ENCODE measurements at regions not wholly inside any gene's neighbourhood (a gene's known extent, or its start where the extent isn't known, plus 50 kb on each side); places are given as distances from the start of the nearest gene placed in this dataset.

DNA sequence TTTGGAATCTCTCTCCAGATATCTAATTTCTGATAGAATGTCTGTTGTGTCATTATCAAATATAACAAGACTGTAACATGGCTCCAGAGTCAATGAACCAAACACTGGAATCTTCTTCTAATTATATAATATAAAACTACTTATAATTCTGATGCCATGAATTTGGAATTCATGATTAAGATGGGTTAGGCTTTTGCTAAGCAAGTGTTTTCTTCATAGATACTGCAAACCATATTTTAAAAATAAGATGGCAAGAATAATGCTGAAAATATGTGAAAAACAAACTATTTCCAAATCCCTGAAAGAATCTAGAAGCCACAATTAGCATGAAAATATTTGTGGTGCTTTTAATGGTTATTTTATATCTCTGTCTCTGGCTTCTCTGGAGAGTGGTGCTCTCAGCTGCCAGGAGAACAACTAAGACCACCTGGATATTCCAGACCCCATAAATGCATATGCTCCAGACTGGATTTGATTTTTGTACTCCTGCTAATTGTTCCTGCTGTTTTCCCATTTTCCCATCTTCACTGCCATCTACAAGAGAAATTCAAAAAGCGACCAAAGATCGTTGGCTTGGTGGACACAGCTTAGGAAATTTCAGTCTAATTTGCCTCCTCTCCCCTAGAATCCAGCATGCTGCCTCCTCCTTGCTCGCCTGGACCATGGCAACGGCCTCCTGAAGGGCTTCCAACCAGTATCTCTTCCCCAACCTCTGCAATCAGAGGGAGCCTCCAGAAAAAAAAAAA lies 418.9 kb downstream of the SETD4 start:
- H4K20me1 ChIP-seq (ENCODE audit: insufficient read depth, low read length), result no peaks in the 10 kb centered on the region
- H3K9me3 ChIP-seq (replicated peaks in 1 of 2; ENCODE audit: control insufficient read depth in 1 of 2, insufficient read depth in 1 of 2, low read length in 2 of 2), result no peaks in the 10 kb centered on the region
- peaks cover 0 to 12% (median 5%) of the 10 kb centered on the region in 3 donors for H3K27me3 Mint-ChIP-seq (ENCODE audit: low read depth in 3 of 3)
- intact Hi-C loops (cut with micrococcal nuclease), result no loop called here
- TF ChIP-seq, protein P1, sequence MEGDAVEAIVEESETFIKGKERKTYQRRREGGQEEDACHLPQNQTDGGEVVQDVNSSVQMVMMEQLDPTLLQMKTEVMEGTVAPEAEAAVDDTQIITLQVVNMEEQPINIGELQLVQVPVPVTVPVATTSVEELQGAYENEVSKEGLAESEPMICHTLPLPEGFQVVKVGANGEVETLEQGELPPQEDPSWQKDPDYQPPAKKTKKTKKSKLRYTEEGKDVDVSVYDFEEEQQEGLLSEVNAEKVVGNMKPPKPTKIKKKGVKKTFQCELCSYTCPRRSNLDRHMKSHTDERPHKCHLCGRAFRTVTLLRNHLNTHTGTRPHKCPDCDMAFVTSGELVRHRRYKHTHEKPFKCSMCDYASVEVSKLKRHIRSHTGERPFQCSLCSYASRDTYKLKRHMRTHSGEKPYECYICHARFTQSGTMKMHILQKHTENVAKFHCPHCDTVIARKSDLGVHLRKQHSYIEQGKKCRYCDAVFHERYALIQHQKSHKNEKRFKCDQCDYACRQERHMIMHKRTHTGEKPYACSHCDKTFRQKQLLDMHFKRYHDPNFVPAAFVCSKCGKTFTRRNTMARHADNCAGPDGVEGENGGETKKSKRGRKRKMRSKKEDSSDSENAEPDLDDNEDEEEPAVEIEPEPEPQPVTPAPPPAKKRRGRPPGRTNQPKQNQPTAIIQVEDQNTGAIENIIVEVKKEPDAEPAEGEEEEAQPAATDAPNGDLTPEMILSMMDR (IDR thresholded peaks at IDR 0.05), result no peak
- H3K27me3 ChIP-seq (ENCODE audit: control insufficient read depth in 2 of 2, insufficient read depth in 2 of 2, low read length in 2 of 2), result peaks cover 0 to 3% of the 10 kb centered on the region in 2 donors
- H3K27ac ChIP-seq (ENCODE audit: low read depth in 1 of 2, low read length in 2 of 2), result no peak overlapping the region
- no peak overlapping the region for H3K27ac Mint-ChIP-seq
- no peaks in the 10 kb centered on the region for H3K36me3 ChIP-seq (replicated peaks in 1 of 2; ENCODE audit: control insufficient read depth in 1 of 2, insufficient read depth in 2 of 2, low read length in 2 of 2)
- H3K9ac ChIP-seq (ENCODE audit: insufficient read depth, low read length, poor library complexity, severe bottlenecking), result no peak overlapping the region
- no peak overlapping the region for H3K4me2 ChIP-seq (replicated peaks; ENCODE audit: extremely low read depth, low read length, poor library complexity, severe bottlenecking)
- H3K4me1 Mint-ChIP-seq, result peaks cover 10% of the 10 kb centered on the region
- no peaks in the 10 kb centered on the region for H3K79me2 ChIP-seq (ENCODE audit: insufficient read depth, low read length)
- H2AFZ ChIP-seq (ENCODE audit: insufficient read depth, low read depth, low read length, poor library complexity, severe bottlenecking), result no peak overlapping the region
- H3K4me3 Mint-ChIP-seq, result no peak overlapping the region
- WGBS (ENCODE audit: insufficient coverage), result 86% methylated on average over 2 of the region's 4 CpGs
- peaks cover 0 to 5% (median 1%) of the 10 kb centered on the region in 7 donors for H3K9me3 Mint-ChIP-seq
- no peak overlapping the region for H3K4me3 ChIP-seq (replicated peaks in 1 of 3; ENCODE audit: low read depth in 2 of 3, low read length in 3 of 3)
- DNase-seq, result no peak
- H3K36me3 Mint-ChIP-seq, result no peaks in the 10 kb centered on the region
- H3K4me1 ChIP-seq (ENCODE audit: control insufficient read depth in 1 of 2, insufficient read depth in 2 of 2, low read length in 2 of 2), result peaks cover 0 to 5% of the 10 kb centered on the region in 2 donors

DNA sequence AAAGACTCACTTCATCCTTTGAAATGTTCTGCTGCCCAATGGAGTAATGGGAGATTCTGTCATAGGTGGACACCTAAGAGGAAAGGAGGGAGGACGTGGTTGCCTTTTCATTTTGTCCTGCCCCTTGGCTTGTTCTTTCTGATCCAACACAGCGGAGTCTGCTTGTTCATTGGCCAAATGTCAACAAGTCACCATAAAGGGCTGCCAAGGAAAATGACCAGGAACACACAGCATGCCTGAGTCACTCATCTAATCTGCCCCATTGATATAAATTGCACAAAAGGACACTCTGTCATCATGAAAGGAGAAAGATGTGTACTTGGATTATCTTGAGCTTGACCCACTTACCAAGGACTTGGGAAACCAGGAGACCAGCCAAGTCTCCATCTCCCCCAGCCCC lies 422.9 kb downstream of the SETD4 start:
- Histone ChIP-seq H3K9me3 (replicated peaks in 1 of 2; ENCODE audit: control insufficient read depth in 1 of 2, insufficient read depth in 1 of 2, low read length in 2 of 2) (no peaks in the 10 kb centered on the region), H3K36me3 (replicated peaks in 1 of 2; ENCODE audit: control insufficient read depth in 1 of 2, insufficient read depth in 2 of 2, low read length in 2 of 2) (no peaks in the 10 kb centered on the region), H3K9ac (ENCODE audit: insufficient read depth, low read length, poor library complexity, severe bottlenecking) (no peak overlapping the region), H3K4me2 (replicated peaks; ENCODE audit: extremely low read depth, low read length, poor library complexity, severe bottlenecking) (no peak overlapping the region), H3K27ac (ENCODE audit: low read depth in 1 of 2, low read length in 2 of 2) (no peak overlapping the region), H3K27me3 (ENCODE audit: control insufficient read depth in 2 of 2, insufficient read depth in 2 of 2, low read length in 2 of 2) (peaks cover 0 to 3% of the 10 kb centered on the region in 2 donors), H3K4me3 (replicated peaks in 1 of 3; ENCODE audit: low read depth in 2 of 3, low read length in 3 of 3) (no peak overlapping the region), H3K79me2 (ENCODE audit: insufficient read depth, low read length) (no peaks in the 10 kb centered on the region), H4K20me1 (ENCODE audit: insufficient read depth, low read length) (no peaks in the 10 kb centered on the region), H2AFZ (ENCODE audit: insufficient read depth, low read depth, low read length, poor library complexity, severe bottlenecking) (no peak overlapping the region), H3K4me1 (ENCODE audit: control insufficient read depth in 1 of 2, insufficient read depth in 2 of 2, low read length in 2 of 2) (no peaks in the 10 kb centered on the region)
- H3K27ac Mint-ChIP-seq, result no peak overlapping the region
- intact Hi-C loops (cut with micrococcal nuclease), result no loop called here
- H3K4me1 Mint-ChIP-seq, result no peaks in the 10 kb centered on the region
- DNase-seq, result no peak
- peaks cover 0 to 5% (median 1%) of the 10 kb centered on the region in 7 donors for H3K9me3 Mint-ChIP-seq
- H3K27me3 Mint-ChIP-seq (ENCODE audit: low read depth in 3 of 3), result peaks cover 0 to 10% (median 5%) of the 10 kb centered on the region in 3 donors
- TF ChIP-seq, protein P1 (IDR thresholded peaks at IDR 0.05), result no peak
- H3K36me3 Mint-ChIP-seq, result no peaks in the 10 kb centered on the region
- H3K4me3 Mint-ChIP-seq, result no peak overlapping the region
- WGBS (ENCODE audit: insufficient coverage), result 100% methylated on average over 1 of the region's 2 CpGs

Measured in CD14-positive monocyte (primary cell).